H9 (cell line): ENCODE measurements at regions not wholly inside any gene's neighbourhood (a gene's known extent, or its start where the extent isn't known, plus 50 kb on each side); places are given as distances from the start of the nearest gene placed in this dataset.

ENCODE experiments used
- DNase-seq: peaks from one replicate; pipeline ENCODE4 v3.0.0-alpha.2; 2017
- H2AFZ ChIP-seq: one replicate; pipeline ENCODE4 v1.6.1; 2013; ENCODE audit warnings: mild to moderate bottlenecking, low read length, control low read depth, moderate library complexity
- H2AK5ac ChIP-seq: 2 replicates; pipeline ENCODE4 v1.6.1; 2013; ENCODE audit warnings: low read length, control low read depth, mixed read lengths; ENCODE audit not compliant: insufficient read length
- H2BK120ac ChIP-seq: one replicate; pipeline ENCODE4 v1.6.1; 2013; ENCODE audit warnings: low read depth, mild to moderate bottlenecking, low read length, control low read depth, inconsistent platforms; ENCODE audit not compliant: poor library complexity, severe bottlenecking
- H2BK12ac ChIP-seq: 2 replicates; pipeline ENCODE4 v1.6.1; 2013; ENCODE audit warnings: low read length, control low read depth, mixed read lengths, low read depth; ENCODE audit not compliant: insufficient read length
- H2BK15ac ChIP-seq: 2 replicates; pipeline ENCODE4 v1.6.1; 2013; ENCODE audit warnings: low read depth, low read length, control low read depth
- H2BK20ac ChIP-seq: one replicate; pipeline ENCODE4 v1.6.1; 2013; ENCODE audit warnings: low read depth, mild to moderate bottlenecking, low read length, control low read depth, inconsistent platforms; ENCODE audit not compliant: poor library complexity, severe bottlenecking
- H2BK5ac ChIP-seq: 2 replicates; pipeline ENCODE4 v1.6.1; 2013; ENCODE audit warnings: low read length, control low read depth, mixed read lengths; ENCODE audit not compliant: insufficient read length
- H3K14ac ChIP-seq: 2 replicates; pipeline ENCODE4 v1.6.1; 2013; ENCODE audit warnings: low read length, control low read depth; ENCODE audit not compliant: insufficient read depth
- H3K18ac ChIP-seq: 2 replicates; pipeline ENCODE4 v1.6.1; 2013; ENCODE audit warnings: low read depth, mild to moderate bottlenecking, mixed read lengths, low read length, control low read depth; ENCODE audit not compliant: insufficient read length
- H3K23ac ChIP-seq: 2 replicates; pipeline ENCODE4 v1.6.1; 2013; ENCODE audit warnings: low read length, control low read depth, mixed read lengths, low read depth; ENCODE audit not compliant: insufficient read length
- H3K23me2 ChIP-seq: 2 replicates; pipeline ENCODE4 v1.6.1; 2013; ENCODE audit warnings: low read depth, mild to moderate bottlenecking, mixed read lengths, low read length, control low read depth; ENCODE audit not compliant: insufficient read length, poor library complexity, severe bottlenecking
- H3K27ac ChIP-seq: 2 replicates; pipeline ENCODE4 v1.5.1; 2013; ENCODE audit warnings: low read length, control low read depth, mixed read lengths, low read depth; ENCODE audit not compliant: insufficient read length
- H3K27me3 ChIP-seq: 2 replicates; pipeline ENCODE4 v1.6.1; 2013; ENCODE audit warnings: low read length, control low read depth, inconsistent platforms; ENCODE audit not compliant: insufficient read depth
- H3K4ac ChIP-seq: 2 replicates; pipeline ENCODE4 v1.6.1; 2013; ENCODE audit warnings: low read depth, mild to moderate bottlenecking, control low read depth, inconsistent platforms, low read length, moderate library complexity
- H3K4me1 ChIP-seq: 2 replicates; pipeline ENCODE4 v1.6.1; 2013; ENCODE audit warnings: low read length, control low read depth, inconsistent platforms; ENCODE audit not compliant: insufficient read depth
- H3K4me2 ChIP-seq: 2 replicates; pipeline ENCODE4 v1.6.1; 2013; ENCODE audit warnings: low read length, control low read depth, mixed read lengths; ENCODE audit not compliant: insufficient read length, insufficient read depth
- H3K56ac ChIP-seq: 2 replicates; pipeline ENCODE4 v1.6.1; 2013; ENCODE audit warnings: low read depth, mild to moderate bottlenecking, mixed read lengths, low read length, control low read depth; ENCODE audit not compliant: insufficient read length
- H3K79me1 ChIP-seq: 2 replicates; pipeline ENCODE4 v1.6.1; 2013; ENCODE audit warnings: low read depth, mild to moderate bottlenecking, moderate library complexity, low read length, control low read depth, inconsistent platforms; ENCODE audit not compliant: insufficient read depth, poor library complexity, severe bottlenecking
- H3K79me2 ChIP-seq: 2 replicates; pipeline ENCODE4 v1.6.1; 2013; ENCODE audit warnings: low read length, control low read depth, inconsistent platforms; ENCODE audit not compliant: insufficient read depth
- H3K9ac ChIP-seq: 2 replicates; pipeline ENCODE4 v1.6.1; 2013; ENCODE audit warnings: low read length, control low read depth, mixed read lengths; ENCODE audit not compliant: insufficient read length; ENCODE audit errors: extremely low read depth
- H3K9me3 ChIP-seq: one replicate; pipeline ENCODE4 v1.6.1; 2013; ENCODE audit warnings: low read depth, low read length, inconsistent platforms; ENCODE audit not compliant: control insufficient read depth
- H3T11ph ChIP-seq: one replicate; pipeline ENCODE4 v1.6.1; 2013; ENCODE audit warnings: mild to moderate bottlenecking, low read length, control low read depth, inconsistent platforms
- H4K20me1 ChIP-seq: one replicate; pipeline ENCODE4 v1.6.1; 2013; ENCODE audit not compliant: control insufficient read depth, insufficient read length, insufficient read depth
- H4K5ac ChIP-seq: 2 replicates; pipeline ENCODE4 v1.6.1; 2013; ENCODE audit warnings: low read depth, mild to moderate bottlenecking, mixed read lengths, low read length, control low read depth; ENCODE audit not compliant: insufficient read length
- H4K8ac ChIP-seq: replicated peaks from 2 replicates; pipeline ENCODE4 v1.6.1; 2013; ENCODE audit warnings: low read length, control low read depth, mixed read lengths, low read depth; ENCODE audit not compliant: insufficient read length
- H4K91ac ChIP-seq: 2 replicates; pipeline ENCODE4 v1.6.1; 2013; ENCODE audit warnings: low read depth, mild to moderate bottlenecking, moderate library complexity, mixed read lengths, low read length, control low read depth; ENCODE audit not compliant: insufficient read length
- H3K27ac Mint-ChIP-seq, 3 experiments: 2 replicates in 2 of 3; 3 replicates in 1 of 3; pipeline ENCODE4 v1.8.0; 2020 to 2021; ENCODE audit warnings: mixed read lengths in 3 of 3, mild to moderate bottlenecking in 1 of 3, moderate library complexity in 1 of 3
- H3K27me3 Mint-ChIP-seq: 2 replicates; pipeline ENCODE4 v1.8.0; 2021; ENCODE audit warnings: low read depth, mild to moderate bottlenecking, moderate library complexity, mixed read lengths
- H3K36me3 Mint-ChIP-seq, 3 experiments: 2 replicates in 2 of 3; 3 replicates in 1 of 3; pipeline ENCODE4 v1.8.0; 2020 to 2021; ENCODE audit warnings: low read depth in 3 of 3, mixed read lengths in 3 of 3; ENCODE audit not compliant: insufficient read depth in 1 of 3
- H3K4me1 Mint-ChIP-seq, 2 experiments: 2 replicates each; pipeline ENCODE4 v1.8.0; 2020; ENCODE audit warnings: mixed read lengths in 2 of 2
- H3K4me3 Mint-ChIP-seq, 2 experiments: 2 replicates in 1 of 2; 3 replicates in 1 of 2; pipeline ENCODE4 v1.8.0; 2020 to 2021; ENCODE audit warnings: mild to moderate bottlenecking in 2 of 2, mixed read lengths in 2 of 2, moderate library complexity in 1 of 2
- H3K9me3 Mint-ChIP-seq, 2 experiments: 2 replicates in 1 of 2; 3 replicates in 1 of 2; pipeline ENCODE4 v1.8.0; 2020; ENCODE audit warnings: mild to moderate bottlenecking in 2 of 2, mixed read lengths in 2 of 2, moderate library complexity in 1 of 2
- WGBS: extraction: QIAGEN DNeasy Blood & Tissue Kit; methylation state at CpG from one replicate; pipeline ENCODE4 v1.1.7; 2013; ENCODE audit warnings: missing lambda C conversion rate, low lambda C conversion rate, mixed read lengths; ENCODE audit not compliant: insufficient read length; ENCODE audit errors: extremely low coverage; 5-methylcytosine and 5-hydroxymethylcytosine counted together
- TF ChIP-seq, protein P1 (sequence below): fragments of 200-600 bp; sonication (generic); conservative IDR thresholded peaks from 3 replicates; pipeline ENCODE4 v1.8.0; 2021; ENCODE audit warnings: antibody characterized with exemption, mild to moderate bottlenecking

DNA sequence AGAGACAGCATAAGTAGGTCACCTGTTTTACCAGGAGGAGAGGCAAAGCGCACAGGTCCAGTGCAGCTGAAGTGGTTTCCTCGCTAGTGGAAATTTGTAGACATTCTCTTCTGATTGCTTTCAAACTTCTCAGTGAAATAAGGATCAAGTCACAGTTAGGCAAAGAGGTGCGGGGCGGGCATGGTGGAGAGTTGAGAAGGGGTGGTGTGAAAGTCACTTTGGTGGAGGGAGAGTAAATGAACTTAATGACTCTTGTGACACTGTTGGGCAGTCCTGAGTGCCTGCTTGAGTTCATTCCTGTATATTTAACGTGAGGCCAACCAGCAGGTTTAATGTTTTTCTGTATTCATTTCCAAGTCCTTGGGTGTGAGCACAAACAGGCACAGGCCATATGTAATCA lies 235.6 kb downstream of the TRIML1 start:
- H3K79me1 ChIP-seq, result no peaks in the 10 kb centered on the region
- H3K23me2 ChIP-seq, result no peaks in the 10 kb centered on the region
- H4K91ac ChIP-seq, result no peak overlapping the region
- H3K4me3 Mint-ChIP-seq, result no peak overlapping the region
- H3K4me1 Mint-ChIP-seq, result peaks cover 2 to 4% of the 10 kb centered on the region in 2 experiments; a peak in 1 of 4 replicates
- H4K5ac ChIP-seq, result no peak overlapping the region
- TF ChIP-seq, protein P1, sequence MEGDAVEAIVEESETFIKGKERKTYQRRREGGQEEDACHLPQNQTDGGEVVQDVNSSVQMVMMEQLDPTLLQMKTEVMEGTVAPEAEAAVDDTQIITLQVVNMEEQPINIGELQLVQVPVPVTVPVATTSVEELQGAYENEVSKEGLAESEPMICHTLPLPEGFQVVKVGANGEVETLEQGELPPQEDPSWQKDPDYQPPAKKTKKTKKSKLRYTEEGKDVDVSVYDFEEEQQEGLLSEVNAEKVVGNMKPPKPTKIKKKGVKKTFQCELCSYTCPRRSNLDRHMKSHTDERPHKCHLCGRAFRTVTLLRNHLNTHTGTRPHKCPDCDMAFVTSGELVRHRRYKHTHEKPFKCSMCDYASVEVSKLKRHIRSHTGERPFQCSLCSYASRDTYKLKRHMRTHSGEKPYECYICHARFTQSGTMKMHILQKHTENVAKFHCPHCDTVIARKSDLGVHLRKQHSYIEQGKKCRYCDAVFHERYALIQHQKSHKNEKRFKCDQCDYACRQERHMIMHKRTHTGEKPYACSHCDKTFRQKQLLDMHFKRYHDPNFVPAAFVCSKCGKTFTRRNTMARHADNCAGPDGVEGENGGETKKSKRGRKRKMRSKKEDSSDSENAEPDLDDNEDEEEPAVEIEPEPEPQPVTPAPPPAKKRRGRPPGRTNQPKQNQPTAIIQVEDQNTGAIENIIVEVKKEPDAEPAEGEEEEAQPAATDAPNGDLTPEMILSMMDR, result no peak
- H3K9me3 ChIP-seq, result no peaks in the 10 kb centered on the region
- H2AK5ac ChIP-seq, result no peak overlapping the region
- H3K9ac ChIP-seq, result no peak overlapping the region
- no peak overlapping the region for H3K4ac ChIP-seq
- H3K14ac ChIP-seq, result no peak overlapping the region
- H3K27ac ChIP-seq, result no peak overlapping the region
- H3K18ac ChIP-seq, result no peak overlapping the region
- no peak overlapping the region for H2BK12ac ChIP-seq
- H2AFZ ChIP-seq, result no peak overlapping the region
- no CpG with 5 or more reads among the region's 5 CpGs for WGBS
- no peak for DNase-seq
- H3K36me3 Mint-ChIP-seq, result peaks cover 6 to 17% (median 10%) of the 10 kb centered on the region in 3 experiments; a peak in 6 of 7 replicates
- no peak overlapping the region for H3K4me2 ChIP-seq
- H3K27me3 ChIP-seq, result no peaks in the 10 kb centered on the region
- no peaks in the 10 kb centered on the region for H3K79me2 ChIP-seq
- no peak overlapping the region for H2BK20ac ChIP-seq
- H3K27ac Mint-ChIP-seq, result no peak overlapping the region
- H3K23ac ChIP-seq, result no peak overlapping the region
- H3K9me3 Mint-ChIP-seq, result peaks cover 14 to 21% of the 10 kb centered on the region in 2 experiments
- H2BK15ac ChIP-seq, result no peak overlapping the region
- no peak overlapping the region for H4K8ac ChIP-seq
- no peak overlapping the region for H2BK5ac ChIP-seq
- no peak overlapping the region for H3T11ph ChIP-seq
- no peaks in the 10 kb centered on the region for H3K4me1 ChIP-seq
- no peak overlapping the region for H2BK120ac ChIP-seq
- H3K56ac ChIP-seq, result no peak overlapping the region
- H4K20me1 ChIP-seq, result no peaks in the 10 kb centered on the region
- no peaks in the 10 kb centered on the region; the same call in none of the 2 replicates for H3K27me3 Mint-ChIP-seq
